ENCODE measurements at regions not wholly inside any gene's neighbourhood (a gene's known extent, or its start where the extent isn't known, plus 50 kb on each side); places are given as distances from the start of the nearest gene placed in this dataset.

DNA sequence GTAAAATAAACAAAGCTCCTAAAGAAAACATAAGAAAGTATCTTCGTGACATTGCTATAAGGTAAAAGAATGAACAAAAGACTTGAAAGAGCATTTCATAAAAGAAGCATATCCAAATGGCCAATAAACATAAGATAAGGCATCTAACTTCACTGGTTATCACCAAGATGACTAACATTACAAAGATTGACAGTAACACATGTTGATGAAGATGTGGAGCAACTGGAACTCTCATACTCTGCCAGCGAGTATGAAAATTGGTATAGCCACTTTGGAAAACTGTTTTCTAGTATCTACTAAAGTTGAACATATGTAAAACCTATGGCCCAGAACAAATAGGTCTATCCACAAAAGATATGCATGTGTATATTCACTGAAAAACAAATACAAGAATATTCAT, 150.5 kb downstream of the SNX18 start:
- no peak for TF ChIP-seq TCF12 (IDR thresholded peaks at IDR 0.05; ENCODE audit: low read depth)

DNA sequence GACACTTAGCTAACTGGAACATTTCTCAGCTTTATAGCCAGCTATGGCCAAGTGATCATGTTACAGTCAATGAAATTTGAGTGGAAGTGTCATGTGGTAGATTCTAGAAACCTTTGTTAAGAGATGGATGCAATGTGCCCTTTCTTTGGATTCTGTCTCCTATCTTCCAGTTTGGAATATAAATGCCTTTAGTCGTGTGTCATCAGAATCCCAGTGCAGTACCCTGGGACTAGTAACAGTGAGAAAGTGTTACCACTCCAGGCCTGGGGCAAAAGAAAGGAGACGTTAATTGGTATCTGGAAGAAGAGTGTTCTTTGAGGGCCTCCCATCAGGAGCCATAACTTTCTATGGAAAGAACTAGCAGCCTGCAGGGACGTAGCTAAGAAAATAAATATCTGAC, 149.6 kb downstream of the SNX18 start:
- TF ChIP-seq TEAD4 (IDR thresholded peaks at IDR 0.05) (no peak), TAF1 (IDR thresholded peaks at IDR 0.05; ENCODE audit: low read depth) (no peak), RAD21 (IDR thresholded peaks at IDR 0.05; ENCODE audit: low read depth) (no peak), EGR1 (IDR thresholded peaks at IDR 0.05) (no peak), NFIC (IDR thresholded peaks at IDR 0.05) (no peak), ZBTB7A (IDR thresholded peaks at IDR 0.05; ENCODE audit: low read depth) (no peak), FOXM1 (IDR thresholded peaks at IDR 0.05; ENCODE audit: borderline replicate concordance, low read depth) (no peak), CEBPB (IDR thresholded peaks at IDR 0.05) (no peak), CREB1 (IDR thresholded peaks at IDR 0.05; ENCODE audit: low read depth) (no peak), YY1 (IDR thresholded peaks at IDR 0.05; ENCODE audit: low read depth) (no peak), EP300 (IDR thresholded peaks at IDR 0.05; ENCODE audit: borderline replicate concordance) (no peak), TCF12 (IDR thresholded peaks at IDR 0.05; ENCODE audit: low read depth) (no peak)
- TF ChIP-seq, protein P1, sequence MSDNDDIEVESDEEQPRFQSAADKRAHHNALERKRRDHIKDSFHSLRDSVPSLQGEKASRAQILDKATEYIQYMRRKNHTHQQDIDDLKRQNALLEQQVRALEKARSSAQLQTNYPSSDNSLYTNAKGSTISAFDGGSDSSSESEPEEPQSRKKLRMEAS (IDR thresholded peaks at IDR 0.05), result no peak
- TF ChIP-seq, protein P2, sequence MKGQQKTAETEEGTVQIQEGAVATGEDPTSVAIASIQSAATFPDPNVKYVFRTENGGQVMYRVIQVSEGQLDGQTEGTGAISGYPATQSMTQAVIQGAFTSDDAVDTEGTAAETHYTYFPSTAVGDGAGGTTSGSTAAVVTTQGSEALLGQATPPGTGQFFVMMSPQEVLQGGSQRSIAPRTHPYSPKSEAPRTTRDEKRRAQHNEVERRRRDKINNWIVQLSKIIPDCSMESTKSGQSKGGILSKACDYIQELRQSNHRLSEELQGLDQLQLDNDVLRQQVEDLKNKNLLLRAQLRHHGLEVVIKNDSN (IDR thresholded peaks at IDR 0.05), result no peak
- TF ChIP-seq, protein P3, sequence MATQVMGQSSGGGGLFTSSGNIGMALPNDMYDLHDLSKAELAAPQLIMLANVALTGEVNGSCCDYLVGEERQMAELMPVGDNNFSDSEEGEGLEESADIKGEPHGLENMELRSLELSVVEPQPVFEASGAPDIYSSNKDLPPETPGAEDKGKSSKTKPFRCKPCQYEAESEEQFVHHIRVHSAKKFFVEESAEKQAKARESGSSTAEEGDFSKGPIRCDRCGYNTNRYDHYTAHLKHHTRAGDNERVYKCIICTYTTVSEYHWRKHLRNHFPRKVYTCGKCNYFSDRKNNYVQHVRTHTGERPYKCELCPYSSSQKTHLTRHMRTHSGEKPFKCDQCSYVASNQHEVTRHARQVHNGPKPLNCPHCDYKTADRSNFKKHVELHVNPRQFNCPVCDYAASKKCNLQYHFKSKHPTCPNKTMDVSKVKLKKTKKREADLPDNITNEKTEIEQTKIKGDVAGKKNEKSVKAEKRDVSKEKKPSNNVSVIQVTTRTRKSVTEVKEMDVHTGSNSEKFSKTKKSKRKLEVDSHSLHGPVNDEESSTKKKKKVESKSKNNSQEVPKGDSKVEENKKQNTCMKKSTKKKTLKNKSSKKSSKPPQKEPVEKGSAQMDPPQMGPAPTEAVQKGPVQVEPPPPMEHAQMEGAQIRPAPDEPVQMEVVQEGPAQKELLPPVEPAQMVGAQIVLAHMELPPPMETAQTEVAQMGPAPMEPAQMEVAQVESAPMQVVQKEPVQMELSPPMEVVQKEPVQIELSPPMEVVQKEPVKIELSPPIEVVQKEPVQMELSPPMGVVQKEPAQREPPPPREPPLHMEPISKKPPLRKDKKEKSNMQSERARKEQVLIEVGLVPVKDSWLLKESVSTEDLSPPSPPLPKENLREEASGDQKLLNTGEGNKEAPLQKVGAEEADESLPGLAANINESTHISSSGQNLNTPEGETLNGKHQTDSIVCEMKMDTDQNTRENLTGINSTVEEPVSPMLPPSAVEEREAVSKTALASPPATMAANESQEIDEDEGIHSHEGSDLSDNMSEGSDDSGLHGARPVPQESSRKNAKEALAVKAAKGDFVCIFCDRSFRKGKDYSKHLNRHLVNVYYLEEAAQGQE (IDR thresholded peaks at IDR 0.05; ENCODE audit: low read depth), result no peak

DNA sequence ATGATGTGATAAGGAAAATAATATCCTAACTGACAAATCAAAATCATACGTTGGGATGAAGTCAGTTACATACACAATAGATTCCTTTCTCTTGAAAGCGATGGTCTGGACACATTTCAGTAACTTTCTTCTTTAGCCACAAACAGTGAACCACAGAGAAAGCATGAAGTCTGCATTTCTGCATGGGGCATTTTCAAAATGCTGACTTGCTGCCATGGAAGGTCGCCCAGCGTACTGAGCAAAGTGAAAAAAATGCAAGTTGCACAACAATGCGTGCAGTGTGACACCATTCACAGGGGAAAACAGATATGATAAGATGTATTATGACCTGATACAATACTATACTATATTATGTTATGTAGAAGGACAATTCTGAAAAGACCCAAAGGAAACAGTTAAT, 146.3 kb downstream of the SNX18 start:
- TF ChIP-seq, protein P1 (IDR thresholded peaks at IDR 0.05), result no peak
- TF ChIP-seq, protein P3 (IDR thresholded peaks at IDR 0.05; ENCODE audit: low read depth), result no peak
- TF ChIP-seq NFIC (IDR thresholded peaks at IDR 0.05) (no peak), TEAD4 (IDR thresholded peaks at IDR 0.05) (peak; percentile 5; the same call in 1 of the 2 replicates), ZBTB7A (IDR thresholded peaks at IDR 0.05; ENCODE audit: low read depth) (no peak), TCF12 (IDR thresholded peaks at IDR 0.05; ENCODE audit: low read depth) (no peak), CEBPB (IDR thresholded peaks at IDR 0.05) (peak; percentile 86)

DNA sequence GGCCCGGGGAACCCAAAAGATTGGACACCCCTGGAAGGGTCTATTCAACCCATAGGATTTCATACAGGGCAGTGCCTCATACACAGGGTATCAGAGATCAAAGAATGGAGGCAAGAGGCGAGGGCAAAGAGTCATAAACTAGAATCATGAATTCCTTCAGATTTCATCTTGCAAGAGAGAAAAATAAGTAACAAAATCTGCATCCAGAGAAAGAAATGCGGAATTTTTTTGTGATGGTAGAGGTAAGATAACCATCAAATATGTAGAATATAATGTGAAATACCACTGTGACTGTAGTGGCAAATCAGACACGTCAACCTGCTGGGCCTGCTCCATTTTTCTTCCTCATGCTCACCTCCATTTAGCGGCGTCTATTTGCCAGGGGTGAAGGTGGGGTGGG, 143.6 kb downstream of the SNX18 start:
- TF ChIP-seq NFIC (IDR thresholded peaks at IDR 0.05), result no peak
- no peak for TF ChIP-seq RAD21 (IDR thresholded peaks at IDR 0.05; ENCODE audit: low read depth)
- TF ChIP-seq CREB1 (IDR thresholded peaks at IDR 0.05; ENCODE audit: low read depth), result no peak
- no peak for TF ChIP-seq FOXM1 (IDR thresholded peaks at IDR 0.05; ENCODE audit: borderline replicate concordance, low read depth)
- TF ChIP-seq EP300 (IDR thresholded peaks at IDR 0.05; ENCODE audit: borderline replicate concordance), result no peak
- TF ChIP-seq TEAD4 (IDR thresholded peaks at IDR 0.05), result no peak
- TF ChIP-seq, protein P3 (IDR thresholded peaks at IDR 0.05; ENCODE audit: low read depth), result no peak
- TF ChIP-seq ZBTB7A (IDR thresholded peaks at IDR 0.05; ENCODE audit: low read depth), result no peak
- no peak for TF ChIP-seq TAF1 (IDR thresholded peaks at IDR 0.05; ENCODE audit: low read depth)
- TF ChIP-seq, protein P2 (IDR thresholded peaks at IDR 0.05), result no peak
- no peak for TF ChIP-seq CEBPB (IDR thresholded peaks at IDR 0.05)

DNA sequence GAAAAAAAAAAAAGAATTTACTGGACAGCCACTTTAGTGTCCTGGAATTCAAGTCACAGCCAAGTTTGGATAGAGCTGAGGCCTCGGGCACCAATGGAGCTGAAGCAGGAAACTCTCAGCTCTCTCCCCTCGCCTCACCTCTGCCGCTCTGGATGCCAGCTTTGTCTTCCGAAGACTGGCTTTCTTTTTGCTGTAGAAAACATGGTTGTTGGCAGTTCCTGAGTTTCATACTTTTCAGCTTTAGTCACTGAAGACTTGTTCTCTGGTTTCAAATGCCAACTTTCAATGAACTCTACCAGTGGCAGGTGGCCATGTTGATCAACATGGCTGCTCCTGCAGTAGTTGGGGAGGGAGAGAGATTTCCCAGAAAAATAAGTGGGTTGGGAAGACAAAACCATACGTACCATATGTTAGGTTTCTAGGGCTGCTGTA, 142.2 kb downstream of the SNX18 start:
- TF ChIP-seq FOXM1 (IDR thresholded peaks at IDR 0.05; ENCODE audit: borderline replicate concordance, low read depth) (no peak), RAD21 (IDR thresholded peaks at IDR 0.05; ENCODE audit: low read depth) (no peak), TAF1 (IDR thresholded peaks at IDR 0.05; ENCODE audit: low read depth) (no peak), TEAD4 (IDR thresholded peaks at IDR 0.05) (no peak), NFIC (IDR thresholded peaks at IDR 0.05) (no peak)
- TF ChIP-seq, protein P1 (IDR thresholded peaks at IDR 0.05), result no peak
- TF ChIP-seq, protein P3 (IDR thresholded peaks at IDR 0.05; ENCODE audit: low read depth), result no peak
